Cardiac muscle cell (in vitro differentiated cells and primary cell): ENCODE measurements at regions not wholly inside any gene's neighbourhood (a gene's known extent, or its start where the extent isn't known, plus 50 kb on each side); places are given as distances from the start of the nearest gene placed in this dataset.

Experiments used
- DNase-seq, 2 donors: peaks; one replicate each; pipeline versions ENCODE4 v3.0.0 to v3.0.0-alpha.2; 2010 to 2017; ENCODE audit warnings: low read depth in 1 of 2, low spot score in 1 of 2
- H3K27ac ChIP-seq: fragments of 200-600 bp; sonication (generic); 2 replicates; pipeline ENCODE4 v1.5.1; 2016
- H3K27me3 ChIP-seq: fragments of 200-600 bp; sonication (generic); 2 replicates; pipeline ENCODE4 v1.6.0; 2016; ENCODE audit warnings: control low read depth
- H3K36me3 ChIP-seq: fragments of 200-600 bp; sonication (generic); 2 replicates; pipeline ENCODE4 v1.5.1; 2016; ENCODE audit warnings: control low read depth
- H3K4me1 ChIP-seq: fragments of 200-600 bp; sonication (generic); 2 replicates; pipeline ENCODE4 v1.8.1; 2017; ENCODE audit warnings: low read depth, mild to moderate bottlenecking, mixed run types
- H3K4me3 ChIP-seq: fragments of 200-600 bp; sonication (generic); 2 replicates; pipeline ENCODE4 v1.5.1; 2016; ENCODE audit warnings: mild to moderate bottlenecking
- H3K9me3 ChIP-seq: fragments of 200-600 bp; sonication (generic); 2 replicates; pipeline ENCODE4 v1.5.1; 2017; ENCODE audit warnings: low read depth, mild to moderate bottlenecking, control low read depth
- TF ChIP-seq, protein P1 (sequence below): IDR thresholded peaks from 2 replicates; pipeline ENCODE4 v1.5.1; 2012; ENCODE audit warnings: low read depth, mild to moderate bottlenecking, low read length

DNA sequence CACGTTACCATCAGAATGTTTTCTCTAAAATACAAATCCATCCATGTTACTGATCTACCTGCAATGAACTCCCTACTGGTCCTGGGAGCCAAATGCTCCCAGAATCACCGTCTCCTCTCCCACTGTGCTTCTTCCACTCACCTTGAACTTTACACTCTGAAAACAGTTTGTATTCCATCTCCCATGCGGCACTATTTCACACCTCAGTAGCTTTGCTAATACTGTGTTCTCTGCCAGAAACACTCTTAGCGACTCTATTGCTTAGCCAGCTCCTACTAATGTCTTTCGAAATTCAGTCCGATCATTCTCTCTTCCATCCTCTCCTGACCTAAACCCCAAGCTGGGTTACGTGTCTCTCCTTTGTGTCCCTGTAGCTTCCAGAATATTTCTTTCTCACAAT is 284.4 kb upstream of the DUSP10 start:
- Histone ChIP-seq H3K4me1 (peaks cover 8% of the 10 kb centered on the region), H3K9me3 (no peaks in the 10 kb centered on the region), H3K27me3 (no peaks in the 10 kb centered on the region), H3K4me3 (no peak overlapping the region), H3K27ac (no peak overlapping the region), H3K36me3 (no peaks in the 10 kb centered on the region)
- DNase-seq, result no peak
- TF ChIP-seq, protein P1, sequence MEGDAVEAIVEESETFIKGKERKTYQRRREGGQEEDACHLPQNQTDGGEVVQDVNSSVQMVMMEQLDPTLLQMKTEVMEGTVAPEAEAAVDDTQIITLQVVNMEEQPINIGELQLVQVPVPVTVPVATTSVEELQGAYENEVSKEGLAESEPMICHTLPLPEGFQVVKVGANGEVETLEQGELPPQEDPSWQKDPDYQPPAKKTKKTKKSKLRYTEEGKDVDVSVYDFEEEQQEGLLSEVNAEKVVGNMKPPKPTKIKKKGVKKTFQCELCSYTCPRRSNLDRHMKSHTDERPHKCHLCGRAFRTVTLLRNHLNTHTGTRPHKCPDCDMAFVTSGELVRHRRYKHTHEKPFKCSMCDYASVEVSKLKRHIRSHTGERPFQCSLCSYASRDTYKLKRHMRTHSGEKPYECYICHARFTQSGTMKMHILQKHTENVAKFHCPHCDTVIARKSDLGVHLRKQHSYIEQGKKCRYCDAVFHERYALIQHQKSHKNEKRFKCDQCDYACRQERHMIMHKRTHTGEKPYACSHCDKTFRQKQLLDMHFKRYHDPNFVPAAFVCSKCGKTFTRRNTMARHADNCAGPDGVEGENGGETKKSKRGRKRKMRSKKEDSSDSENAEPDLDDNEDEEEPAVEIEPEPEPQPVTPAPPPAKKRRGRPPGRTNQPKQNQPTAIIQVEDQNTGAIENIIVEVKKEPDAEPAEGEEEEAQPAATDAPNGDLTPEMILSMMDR, result no peak

DNA sequence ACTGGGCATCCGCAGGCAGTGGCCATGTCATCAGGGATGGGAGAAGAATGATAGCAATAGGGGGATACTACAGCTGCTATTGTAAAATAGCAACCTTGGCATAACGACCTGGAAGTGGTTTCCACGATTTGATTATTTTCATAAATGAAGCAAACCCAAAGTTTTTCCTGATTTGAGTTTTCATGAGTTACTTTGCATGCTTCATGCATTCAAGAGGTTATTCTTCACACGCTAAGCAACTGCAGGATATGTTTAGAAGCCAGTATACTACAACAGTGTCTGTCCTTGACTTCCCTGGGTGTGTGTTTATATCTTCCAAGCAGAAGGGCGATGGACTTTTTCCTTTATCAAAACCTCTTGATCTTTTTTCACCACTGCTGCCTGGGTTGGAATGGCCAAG is 281.1 kb upstream of the DUSP10 start:
- Histone ChIP-seq H3K27me3 (no peaks in the 10 kb centered on the region), H3K27ac (no peak overlapping the region), H3K9me3 (no peaks in the 10 kb centered on the region), H3K36me3 (no peaks in the 10 kb centered on the region), H3K4me1 (no peaks in the 10 kb centered on the region), H3K4me3 (no peak overlapping the region)
- TF ChIP-seq, protein P1, result no peak
- no peak for DNase-seq

DNA sequence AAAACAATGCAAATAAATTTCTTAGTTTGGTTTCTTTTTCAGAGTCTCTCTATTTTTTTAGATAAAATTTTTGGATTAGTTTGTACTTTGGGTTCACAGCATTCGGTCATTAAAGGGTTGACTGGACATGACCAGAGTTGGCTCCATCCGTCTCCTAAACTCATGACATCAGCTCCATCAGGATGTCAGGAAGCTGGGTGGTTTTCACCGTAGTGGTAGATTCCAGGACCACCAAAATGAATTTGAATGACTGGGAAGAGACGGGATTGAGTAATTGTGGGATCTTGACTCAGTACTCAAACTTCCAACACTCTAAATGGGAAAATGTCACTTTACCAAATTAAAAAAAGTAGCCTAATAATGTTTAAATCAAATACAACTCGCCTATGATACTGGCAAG is 279.2 kb upstream of the DUSP10 start:
- Histone ChIP-seq H3K9me3 (no peaks in the 10 kb centered on the region), H3K36me3 (no peaks in the 10 kb centered on the region), H3K27me3 (no peaks in the 10 kb centered on the region), H3K27ac (no peak overlapping the region), H3K4me1 (no peaks in the 10 kb centered on the region), H3K4me3 (no peak overlapping the region)
- TF ChIP-seq, protein P1, result no peak
- DNase-seq, result no peak

DNA sequence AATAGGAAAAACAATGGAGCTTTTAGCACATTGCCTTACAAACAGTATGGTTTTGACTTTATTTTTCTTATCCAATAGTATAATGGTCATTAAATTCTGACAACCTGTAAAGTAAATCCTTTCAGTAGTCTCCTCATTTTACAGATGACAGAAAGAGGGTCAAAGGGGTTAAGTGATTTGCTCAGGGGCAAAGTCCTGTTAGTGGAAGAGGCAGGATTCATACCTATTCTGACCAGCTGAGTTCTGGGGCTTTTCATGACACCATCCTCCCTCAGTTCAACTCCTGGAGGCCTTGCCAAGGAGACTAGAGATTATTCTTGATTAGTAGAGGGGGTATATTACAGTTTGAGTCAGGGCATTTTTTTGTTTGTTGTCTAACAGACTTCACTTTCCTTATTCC is 278.7 kb upstream of the DUSP10 start:
- Histone ChIP-seq H3K27ac (no peak overlapping the region), H3K4me1 (no peaks in the 10 kb centered on the region), H3K36me3 (no peaks in the 10 kb centered on the region), H3K27me3 (no peaks in the 10 kb centered on the region), H3K4me3 (no peak overlapping the region), H3K9me3 (no peaks in the 10 kb centered on the region)
- TF ChIP-seq, protein P1, result no peak
- no peak for DNase-seq

DNA sequence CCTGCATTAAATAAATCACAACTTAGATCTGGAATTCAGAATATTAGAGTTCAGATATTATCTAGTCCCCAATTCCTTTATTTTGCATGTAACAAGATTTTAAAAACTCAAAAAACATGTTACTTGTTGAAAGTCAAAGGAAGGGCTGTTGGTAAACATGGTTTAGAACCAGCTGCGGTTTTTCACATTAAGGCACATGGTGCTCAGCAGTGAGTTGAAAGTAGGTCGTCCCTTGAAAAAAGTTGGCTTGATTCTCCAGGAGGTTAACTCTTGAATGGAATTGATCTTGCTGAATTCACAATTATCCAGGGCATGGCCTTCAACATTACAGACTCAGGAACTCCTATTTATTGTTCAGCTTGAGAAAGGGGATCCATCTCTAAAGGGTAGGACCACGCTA is 277.1 kb upstream of the DUSP10 start:
- DNase-seq, result no peak
- H3K27me3 ChIP-seq, result no peaks in the 10 kb centered on the region

More for the DNA sequence above, 277.1 kb upstream of the DUSP10 start:
- no peak overlapping the region for H3K4me3 ChIP-seq
- H3K4me1 ChIP-seq, result no peaks in the 10 kb centered on the region
- TF ChIP-seq, protein P1, result no peak
- H3K9me3 ChIP-seq, result no peaks in the 10 kb centered on the region
- H3K36me3 ChIP-seq, result no peaks in the 10 kb centered on the region
- no peak overlapping the region for H3K27ac ChIP-seq
